Activated CD4-positive, CD25-positive, alpha-beta regulatory T cell treated with anti-CD3 and anti-CD28 coated beads, Interleukin-2, amount 50 U/mL, for 72 hours (primary cell): ENCODE measurements at regions not wholly inside any gene's neighbourhood (a gene's known extent, or its start where the extent isn't known, plus 50 kb on each side); places are given as distances from the start of the nearest gene placed in this dataset.
"Not testable (repeated sequence)": the region's sequence is repeated elsewhere in the genome, so short reads cannot be mapped to it uniquely, and the experiment has no call there.

ENCODE experiments used
- DNase-seq: peaks from one replicate; pipeline ENCODE4 v3.0.0; 2021

- DNase-seq, result no peak
Measured at GRCh38 chr2:8110716-8111115, 571.1 kb upstream of the ID2 start.

GRCh38 chr2:8111193-8111592, 570.7 kb upstream of the ID2 start:
- no peak for DNase-seq

GRCh38 chr2:8115456-8115855, 566.4 kb upstream of the ID2 start:
- DNase-seq, result no peak

- no peak for DNase-seq
Measured at GRCh38 chr2:8115966-8116365, 565.9 kb upstream of the ID2 start.

- no peak for DNase-seq
Measured at GRCh38 chr2:8116661-8117060, 565.2 kb upstream of the ID2 start.

- DNase-seq, result no peak
Measured at GRCh38 chr2:8118940-8119781, 562.7 kb upstream of the ID2 start.

GRCh38 chr2:8119782-8120505, 561.9 kb upstream of the ID2 start:
- no peak for DNase-seq

GRCh38 chr2:8120506-8120860, 561.4 kb upstream of the ID2 start:
- no peak for DNase-seq

- no peak for DNase-seq
Measured at GRCh38 chr2:8121022-8121825, 560.6 kb upstream of the ID2 start.

GRCh38 chr2:8121826-8122513, 559.9 kb upstream of the ID2 start:
- DNase-seq, result no peak

- DNase-seq, result no peak
Measured at GRCh38 chr2:8122520-8122919, 559.3 kb upstream of the ID2 start.

GRCh38 chr2:8123464-8123863, 558.4 kb upstream of the ID2 start:
- no peak for DNase-seq

- DNase-seq, result no peak
Measured at GRCh38 chr2:8125741-8126711, 555.8 kb upstream of the ID2 start.

- DNase-seq, result no peak
Measured at GRCh38 chr2:8126783-8127182, 555.1 kb upstream of the ID2 start.

GRCh38 chr2:8131423-8131822, 550.4 kb upstream of the ID2 start:
- DNase-seq, result not testable (repeated sequence)

GRCh38 chr2:8132351-8132831, 549.5 kb upstream of the ID2 start:
- DNase-seq, result no peak

- no peak for DNase-seq
Measured at GRCh38 chr2:8132879-8133278, 549.0 kb upstream of the ID2 start.

- DNase-seq, result no peak
Measured at GRCh38 chr2:8133363-8133762, 548.5 kb upstream of the ID2 start.

- DNase-seq, result no peak
Measured at GRCh38 chr2:8133913-8134472, 547.9 kb upstream of the ID2 start.

GRCh38 chr2:8134473-8134932, 547.4 kb upstream of the ID2 start:
- no peak for DNase-seq
